ENCODE measurements at regions not wholly inside any gene's neighbourhood (a gene's known extent, or its start where the extent isn't known, plus 50 kb on each side); places are given as distances from the start of the nearest gene placed in this dataset.
"Not testable (repeated sequence)": the region's sequence is repeated elsewhere in the genome, so short reads cannot be mapped to it uniquely, and the experiment has no call there.

DNA sequence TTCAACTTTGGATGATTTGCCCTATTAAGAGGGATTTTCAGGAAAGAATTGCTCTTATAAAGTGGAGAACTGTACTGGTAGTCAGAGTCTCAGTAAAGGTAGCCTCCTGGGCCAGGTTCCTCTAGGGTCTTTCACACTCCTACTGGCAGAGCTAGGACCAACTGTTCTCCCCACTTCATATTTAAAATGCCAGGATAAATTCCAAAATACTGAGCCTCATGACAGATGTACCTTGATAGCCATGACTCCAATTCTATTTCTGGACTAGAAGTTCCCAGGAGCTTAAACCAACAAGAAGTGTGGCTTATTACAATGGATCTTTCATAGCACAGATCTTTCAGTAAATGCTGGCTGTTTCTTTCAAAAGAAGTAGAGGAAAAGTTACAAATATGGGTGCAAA is 126.5 kb downstream of the C12orf75 start:
- DNase-seq: no peak

DNA sequence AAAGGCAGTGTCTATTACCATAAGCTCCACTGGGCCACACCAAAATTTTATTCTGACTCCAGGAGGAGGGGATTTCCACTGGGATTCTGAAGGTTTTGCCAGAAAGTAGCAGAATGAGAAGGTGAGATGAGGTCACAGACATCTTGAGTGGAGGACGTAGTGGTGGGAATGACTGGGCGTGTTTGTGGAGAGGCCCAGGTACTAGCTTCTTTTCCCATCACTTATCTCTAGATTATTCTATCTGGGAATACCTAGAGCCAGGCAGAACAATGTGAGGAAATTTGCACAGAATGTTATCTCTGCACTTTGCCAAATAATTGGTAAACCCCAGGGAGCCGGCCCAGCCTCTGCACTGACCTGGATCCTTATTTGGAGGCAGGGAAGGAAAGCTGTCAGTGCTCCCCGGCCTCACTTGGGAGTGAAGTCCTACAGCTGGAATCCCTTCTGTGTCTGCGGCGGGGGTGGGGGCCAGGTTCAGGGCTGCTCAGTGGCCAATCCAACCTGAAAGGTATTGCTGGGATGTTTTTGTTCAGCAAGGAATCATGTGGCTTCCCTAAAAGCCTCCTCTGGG is 129.4 kb downstream of the C12orf75 start:
- DNase-seq: no peak

- DNase-seq: no peak
These were observed 130.9 kb downstream of the C12orf75 start for GRCh38 chr12:105461271-105461943.

DNA sequence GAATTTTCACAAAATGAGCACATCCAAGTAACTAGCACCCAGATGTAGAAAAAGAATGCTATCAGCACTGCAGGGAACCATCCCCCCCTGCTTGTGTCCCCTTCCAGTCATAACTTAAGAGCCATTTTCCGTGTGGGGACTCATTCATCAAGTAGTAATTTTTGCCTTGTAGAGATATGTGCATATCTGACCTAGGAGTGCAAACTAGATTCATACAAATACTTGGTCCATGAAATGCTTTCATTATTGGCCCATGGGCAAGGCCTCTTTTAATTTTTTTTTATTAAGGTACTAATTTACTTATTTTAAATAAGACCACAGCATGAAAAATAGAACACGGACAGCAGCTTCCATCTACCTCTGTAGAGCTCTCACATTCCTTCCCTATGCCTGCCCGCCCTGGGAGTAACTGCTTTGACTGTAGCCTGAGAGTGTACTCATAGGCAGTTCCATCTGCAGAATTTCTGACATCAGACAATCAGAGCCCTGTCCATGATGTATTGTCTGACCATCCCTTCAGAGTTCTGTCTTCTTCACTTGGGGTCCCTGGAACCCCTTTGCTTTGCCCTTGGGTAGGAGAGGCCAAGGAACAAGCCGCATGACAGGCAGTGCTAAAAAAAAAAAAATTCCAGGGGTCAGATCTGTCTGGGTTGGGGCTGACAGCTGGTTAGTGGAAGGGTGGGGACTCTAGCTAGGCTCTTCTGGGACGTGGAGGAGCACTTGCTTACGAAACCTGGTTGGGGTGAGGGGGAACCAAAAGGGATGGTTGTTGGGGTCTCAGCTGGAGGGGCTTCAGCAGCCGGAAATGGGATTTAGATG is 131.7 kb downstream of the C12orf75 start:
- no peak for DNase-seq

DNA sequence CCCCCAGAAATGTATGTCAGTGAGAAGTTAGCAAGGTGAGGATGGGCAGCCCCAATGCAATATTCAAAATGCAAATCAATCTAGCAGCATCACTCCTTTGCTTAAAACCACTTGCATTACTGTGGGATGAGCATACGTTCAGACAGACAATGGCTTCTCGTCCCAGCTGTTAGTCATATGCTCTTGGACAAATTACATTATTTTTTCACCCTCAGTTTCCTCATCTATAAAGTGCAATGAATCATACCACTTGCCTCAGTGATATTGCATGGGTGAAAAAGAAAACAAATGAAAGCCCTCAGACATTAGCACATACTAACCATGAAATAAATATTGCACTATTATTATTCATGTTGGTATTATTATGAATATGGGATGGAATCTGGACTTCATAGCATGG is 132.3 kb downstream of the C12orf75 start:
- no peak for DNase-seq

DNA sequence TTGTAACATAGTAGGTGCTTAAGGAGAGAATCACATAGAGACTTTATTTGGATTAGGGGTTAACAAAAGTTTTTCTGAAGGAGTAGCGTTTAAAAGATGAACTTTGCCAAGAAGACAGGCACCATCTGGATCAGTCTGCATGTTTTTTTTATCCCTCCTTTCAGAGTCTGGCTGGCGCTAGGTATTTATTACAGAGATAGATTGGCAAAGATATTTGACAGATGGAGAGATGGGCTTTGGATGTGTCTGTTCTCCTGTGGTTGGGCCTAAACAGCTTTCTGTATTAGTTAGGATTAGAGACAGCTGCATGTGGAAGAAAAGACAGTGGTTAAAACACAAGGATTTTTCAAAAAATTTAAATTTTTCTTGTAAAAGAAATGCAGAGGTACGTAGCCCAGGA is 133.9 kb downstream of the C12orf75 start:
- no peak for DNase-seq

DNA sequence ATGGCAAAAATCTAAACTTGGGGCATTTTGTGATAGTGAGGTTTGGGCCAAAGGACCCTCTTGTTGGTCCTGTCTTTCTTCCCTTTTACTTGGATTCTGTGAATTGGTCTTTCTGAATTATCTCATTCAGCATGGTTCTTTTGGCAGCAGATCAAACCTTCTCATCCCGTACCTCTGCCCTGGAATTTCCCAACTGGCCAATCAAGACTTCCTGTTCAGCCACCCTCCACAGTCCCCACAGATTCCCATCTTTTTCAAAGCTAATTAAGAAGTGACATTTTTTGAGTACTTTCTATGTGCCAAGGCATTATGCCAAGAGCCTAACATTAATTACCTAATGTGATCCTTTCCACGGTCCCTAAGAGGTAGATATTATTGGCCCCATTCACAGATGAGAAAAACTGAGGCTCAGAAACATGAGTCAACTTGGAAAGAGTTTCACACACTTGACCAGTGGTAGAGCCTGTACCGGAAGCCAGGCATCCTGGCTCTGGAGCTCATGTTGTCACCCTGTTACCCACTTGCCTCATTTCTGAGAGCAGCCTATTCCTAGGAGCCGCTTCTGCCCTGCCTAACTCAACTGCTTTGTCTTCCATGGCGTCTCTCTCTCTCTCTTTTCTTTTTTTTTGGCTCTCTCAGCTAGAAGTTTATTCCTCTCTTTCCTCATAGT is 135.9 kb downstream of the C12orf75 start:
- DNase-seq: no peak

- no peak for DNase-seq
These were observed 136.6 kb downstream of the C12orf75 start for GRCh38 chr12:105466901-105467598.

DNA sequence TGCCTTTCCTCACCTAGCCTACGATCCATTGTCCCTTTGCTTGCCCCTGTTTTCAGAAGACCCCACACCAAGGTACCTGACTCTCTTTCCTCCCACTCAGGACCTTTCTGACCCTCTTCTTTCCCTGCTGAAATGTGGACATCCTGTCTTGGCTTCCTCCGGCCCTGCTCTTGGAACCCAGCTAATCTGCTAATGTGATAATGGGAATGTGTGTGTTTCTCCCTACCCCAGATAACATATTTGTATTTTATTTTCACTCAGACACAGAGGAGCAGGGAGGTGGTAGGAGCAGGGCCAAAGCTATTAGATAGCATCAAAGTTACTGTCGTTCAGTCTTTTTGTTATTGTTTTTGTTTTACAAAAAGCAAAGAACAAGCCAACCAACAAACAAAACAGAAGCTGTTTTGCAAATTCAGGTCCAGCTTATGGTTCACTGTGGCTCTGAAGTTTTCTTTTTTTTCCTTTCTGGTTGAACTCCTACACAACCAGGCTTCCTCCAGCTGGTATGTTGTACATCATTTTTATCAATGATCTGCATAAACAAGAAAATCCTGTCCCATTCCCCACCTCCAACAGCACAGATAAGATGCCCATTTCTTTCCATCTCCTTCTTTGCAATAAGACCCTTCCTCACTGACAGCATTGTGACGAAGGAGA is 137.3 kb downstream of the C12orf75 start:
- DNase-seq: no peak

GRCh38 chr12:105468464-105468863 is 138.0 kb downstream of the C12orf75 start:
- no peak for DNase-seq

DNA sequence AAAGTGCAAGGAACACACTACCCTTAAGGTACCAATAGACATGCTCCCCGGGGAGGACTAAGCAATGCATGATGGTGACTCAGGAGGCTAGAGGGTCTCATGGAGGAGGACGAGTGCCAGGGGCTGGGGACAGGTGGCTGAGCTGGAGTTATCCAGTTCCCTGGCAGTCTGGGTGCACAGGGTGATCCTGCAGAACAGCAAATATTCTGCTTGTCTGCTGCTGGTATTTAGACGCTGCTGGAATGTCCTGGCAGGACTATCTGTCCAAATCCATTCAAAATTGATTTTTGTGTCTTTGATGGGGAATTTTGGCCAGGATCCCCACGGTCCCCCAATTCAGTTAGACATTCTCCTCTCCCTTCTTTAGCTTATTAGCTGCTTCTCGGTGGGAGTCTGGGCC is 138.7 kb downstream of the C12orf75 start:
- no peak for DNase-seq

DNA sequence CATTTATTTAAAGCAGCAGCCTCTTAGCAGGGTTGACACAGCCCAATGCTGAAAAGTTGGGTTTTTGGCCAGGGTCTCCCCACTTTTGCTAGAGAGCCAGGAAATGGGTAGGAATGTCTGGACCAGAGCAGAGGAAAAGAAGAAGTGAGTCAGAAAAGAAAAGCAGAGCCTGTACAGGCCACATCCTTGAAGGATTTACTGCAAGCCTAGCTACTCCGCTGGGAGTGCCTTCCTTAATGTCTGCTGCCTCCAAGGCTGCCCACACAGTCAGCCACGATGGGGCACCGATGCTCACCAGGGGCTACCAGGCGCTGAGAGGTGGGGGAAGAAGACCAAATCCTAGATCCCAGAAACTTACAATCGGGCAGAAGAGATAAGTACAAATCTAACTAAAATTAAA is 139.2 kb downstream of the C12orf75 start:
- DNase-seq: no peak

GRCh38 chr12:105470102-105470501 is 139.6 kb downstream of the C12orf75 start:
- no peak for DNase-seq

- no peak for DNase-seq
These were observed 140.1 kb downstream of the C12orf75 start for GRCh38 chr12:105470601-105471000.

DNA sequence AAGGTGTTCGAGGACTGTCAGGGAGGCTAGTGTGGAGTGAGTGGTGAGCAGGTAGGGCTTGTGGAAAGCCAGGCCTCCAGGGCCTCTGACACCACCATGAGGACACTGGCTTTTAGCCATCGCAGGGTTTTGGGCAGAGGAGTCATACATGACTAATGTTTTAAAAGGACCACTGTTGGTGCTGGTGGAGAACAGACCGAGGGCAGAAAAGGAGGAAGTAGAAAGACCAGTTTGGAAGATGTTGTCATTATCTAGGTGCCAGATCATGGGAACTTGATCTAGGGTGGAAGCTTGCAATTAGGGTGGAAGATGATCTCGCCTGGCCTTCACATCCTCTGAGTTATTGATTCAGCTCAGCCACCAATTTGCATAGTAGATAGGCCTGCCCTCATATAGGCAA is 144.2 kb downstream of the C12orf75 start:
- no peak for DNase-seq

DNA sequence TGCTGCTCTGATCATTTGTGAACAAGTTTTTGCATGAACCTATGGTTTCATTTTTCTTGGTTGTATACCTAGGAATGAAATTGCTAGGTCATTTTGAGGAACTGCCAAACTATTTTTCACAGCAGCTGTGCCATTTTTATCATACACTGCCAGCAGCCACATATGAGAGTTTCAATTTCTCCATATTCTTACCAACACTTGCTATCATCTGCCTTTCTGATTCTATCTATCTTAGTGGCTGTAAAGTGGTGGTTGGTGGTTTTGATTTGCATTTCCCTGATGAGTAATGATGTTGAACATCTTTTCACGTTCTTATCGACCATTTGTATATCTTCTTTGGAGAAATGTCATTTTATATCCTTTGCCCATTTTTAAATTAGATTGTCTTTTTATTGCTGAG is 146.1 kb downstream of the C12orf75 start:
- no peak for DNase-seq

DNA sequence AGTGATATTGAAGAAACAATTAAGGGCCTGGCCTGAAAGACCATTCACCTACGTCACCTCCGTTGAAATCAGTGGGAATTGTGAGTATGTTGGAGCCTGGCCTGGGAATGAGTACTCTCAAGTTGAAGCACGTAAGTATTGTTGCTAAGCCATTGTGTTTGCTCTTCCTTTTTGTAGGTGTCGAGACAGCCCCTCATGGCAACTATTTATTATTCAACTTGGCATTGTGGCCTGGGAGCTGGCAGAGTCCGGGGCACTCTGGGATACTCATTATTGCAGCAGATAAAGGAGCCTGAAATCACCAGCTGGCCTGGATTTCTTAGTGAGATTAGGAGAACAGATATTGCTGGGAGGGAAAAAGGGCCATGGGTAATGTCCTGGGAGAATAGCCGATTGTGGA is 147.4 kb downstream of the C12orf75 start:
- DNase-seq: no peak

- DNase-seq: not testable (repeated sequence)
These were observed 148.3 kb downstream of the C12orf75 start for GRCh38 chr12:105478788-105479187.

GRCh38 chr12:105479710-105480109 is 149.2 kb downstream of the C12orf75 start:
- DNase-seq: no peak

DNA sequence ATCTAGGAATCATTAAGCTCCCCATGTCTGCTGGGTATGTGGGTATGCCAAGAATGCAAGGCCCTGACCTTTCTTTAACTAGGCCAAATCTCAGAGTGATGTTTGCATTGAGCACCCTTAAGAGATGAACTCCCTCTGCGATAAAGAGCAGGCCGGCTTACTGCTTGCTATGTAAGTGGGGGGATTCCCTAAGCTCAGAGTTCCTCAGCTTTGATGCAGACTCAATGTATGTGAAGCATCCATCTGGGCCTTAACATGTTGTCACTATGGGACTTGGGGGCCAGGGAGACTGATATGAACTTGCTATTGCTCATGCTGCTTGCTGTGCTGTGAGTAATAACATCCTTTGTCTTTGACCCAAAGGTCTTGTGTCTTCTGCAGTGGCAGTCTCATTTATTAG is 149.7 kb downstream of the C12orf75 start:
- no peak for DNase-seq

GRCh38 chr12:105481392-105482300 is 151.2 kb downstream of the C12orf75 start:
- no peak for DNase-seq
